HepG2 (cell line): ENCODE measurements at regions not wholly inside any gene's neighbourhood (a gene's known extent, or its start where the extent isn't known, plus 50 kb on each side); places are given as distances from the start of the nearest gene placed in this dataset.

ENCODE experiments used
- ATAC-seq: fragments of 200-7000 bp; cut with Tn5 transposase; 3 replicates; pipeline ENCODE4 v1.9.1; 2020; ENCODE audit warnings: mild to moderate bottlenecking, moderate library complexity
- BruUV-seq: library from RNA; stranded (reverse); fragments of 400-500 nt; replicated peaks from 2 replicates; lab custom pipeline; 2021; lab: Mats Ljungman, UMichigan
- CTCF ChIA-PET: fragments of 300-600 bp; formaldehyde crosslinking; extraction: SDS; loops from one replicate; lab custom pipeline; 2021; ENCODE audit warnings: low total read pairs, inconsistent platforms, low intra/inter-chr PET ratio; lab: Yijun Ruan, JAX
- POLR2A ChIA-PET: fragments of 350-600 bp; sonication (Branson Sonifier 250); formaldehyde crosslinking; loops from one replicate; lab custom pipeline; 2020; ENCODE audit warnings: antibody characterized with exemption, inconsistent platforms; lab: Yijun Ruan, JAX
- DNase-seq: peaks from one replicate; pipeline ENCODE4 v3.0.0-alpha.2; 2015; ENCODE audit warnings: low spot score
- FAIRE-seq: peaks from 3 replicates; lab custom pipeline; 2011; peaks lifted over from hg19 to GRCh38; lab: Jason Lieb, UNC
- H2AFZ ChIP-seq: one replicate; pipeline ENCODE4 v1.6.1; 2011; ENCODE audit warnings: low read length, inconsistent platforms
- H3K27ac ChIP-seq: fragments of 300-600 bp; 3 replicates; pipeline ENCODE4 v1.8.0; 2011; ENCODE audit warnings: mixed run types, mild to moderate bottlenecking, mixed read lengths, low read length, inconsistent platforms; ENCODE audit not compliant: insufficient read depth; ENCODE audit errors: extremely low read length
- H3K27me3 ChIP-seq, 2 experiments: fragments of 200-600 bp in 1 of 2; 2 replicates in 1 of 2; 3 replicates in 1 of 2; pipeline versions ENCODE4 v1.6.0 to v1.8.0; 2011; ENCODE audit warnings: low read length in 2 of 2, mild to moderate bottlenecking in 2 of 2, moderate library complexity in 2 of 2, inconsistent platforms in 1 of 2; ENCODE audit not compliant: insufficient read depth in 2 of 2, control insufficient read depth in 1 of 2
- H3K36me3 ChIP-seq, 2 experiments: fragments of 200-600 bp in 1 of 2; replicated peaks in 1 of 2; 2 replicates in 1 of 2; 3 replicates in 1 of 2; pipeline versions ENCODE4 v1.5.1 to v1.8.0; 2011; ENCODE audit warnings: low read length in 2 of 2, inconsistent platforms in 1 of 2; ENCODE audit not compliant: insufficient read depth in 2 of 2, control insufficient read depth in 1 of 2
- H3K4me1 ChIP-seq: 2 replicates; pipeline ENCODE4 v1.5.1; 2012; ENCODE audit warnings: low read length, inconsistent platforms; ENCODE audit not compliant: insufficient read depth
- H3K4me2 ChIP-seq: 2 replicates; pipeline ENCODE4 v1.6.0; 2011; ENCODE audit warnings: low read depth, low read length, inconsistent platforms
- H3K4me3 ChIP-seq, 3 experiments: fragments of 200-600 bp in 1 of 3; sonication (generic), shearing (Covaris generic) in 1 of 3; replicated peaks in 1 of 3; 2 replicates each; pipeline ENCODE4 v1.5.1; 2011 to 2016; ENCODE audit warnings: low read length in 3 of 3, inconsistent platforms in 2 of 3, low read depth in 2 of 3, mild to moderate bottlenecking in 2 of 3, control low read depth in 1 of 3, mixed read lengths in 1 of 3; ENCODE audit not compliant: insufficient read depth in 1 of 3
- H3K79me2 ChIP-seq: one replicate; pipeline ENCODE4 v1.6.1; 2011; ENCODE audit warnings: low read length, inconsistent platforms; ENCODE audit not compliant: insufficient read depth
- H3K9ac ChIP-seq: 2 replicates; pipeline ENCODE4 v1.6.0; 2011; ENCODE audit warnings: mild to moderate bottlenecking, low read depth, low read length, inconsistent platforms; ENCODE audit not compliant: insufficient read depth
- H3K9me3 ChIP-seq: 2 replicates; pipeline ENCODE4 v1.5.1; 2012; ENCODE audit warnings: mild to moderate bottlenecking, low read length
- H4K20me1 ChIP-seq: 2 replicates; pipeline ENCODE4 v1.6.0; 2011; ENCODE audit warnings: inconsistent platforms, mild to moderate bottlenecking, low read length, moderate library complexity; ENCODE audit not compliant: insufficient read depth
- HOXA9 ChIP-seq: sonication (generic); formaldehyde crosslinking; IDR thresholded peaks from 2 replicates; pipeline ENCODE4 v1.8.1; 2022; ENCODE audit warnings: missing genetic modification reagents, mild to moderate bottlenecking, moderate library complexity, borderline replicate concordance
- MYC ChIP-seq: sonication (generic); formaldehyde crosslinking; IDR thresholded peaks from 2 replicates; pipeline ENCODE4 v1.9.0; 2021; ENCODE audit warnings: missing genetic modification reagents, borderline replicate concordance
- NRL ChIP-seq: sonication (generic); formaldehyde crosslinking; IDR thresholded peaks from 2 replicates; pipeline ENCODE4 v1.5.0; 2020; ENCODE audit warnings: missing genetic modification reagents, mild to moderate bottlenecking, moderate library complexity, borderline replicate concordance
- PAF1 ChIP-seq: IDR thresholded peaks from 2 replicates; pipeline ENCODE4 v1.6.1; 2016; ENCODE audit warnings: missing genetic modification reagents, missing compliant biosample characterization
- POLR2AphosphoS2 ChIP-seq: IDR thresholded peaks from 2 replicates; pipeline ENCODE4 v1.6.1; 2011; ENCODE audit warnings: low read depth, low read length, improper control_type of control experiment
- SP5 ChIP-seq: IDR thresholded peaks from 2 replicates; pipeline ENCODE4 v1.6.1; 2016; ENCODE audit warnings: low read depth, borderline replicate concordance
- ZNF17 ChIP-seq: sonication (generic); formaldehyde crosslinking; IDR thresholded peaks from 2 replicates; pipeline ENCODE4 v1.5.0; 2020; ENCODE audit warnings: mild to moderate bottlenecking, missing genetic modification reagents
- ZNF30 ChIP-seq: sonication (generic); formaldehyde crosslinking; IDR thresholded peaks from 2 replicates; pipeline ENCODE4 v1.5.0; 2020; ENCODE audit warnings: mild to moderate bottlenecking, missing genetic modification reagents
- ZNF703 ChIP-seq: sonication (generic); formaldehyde crosslinking; IDR thresholded peaks from 2 replicates; pipeline ENCODE4 v1.5.1; 2020; ENCODE audit warnings: missing genetic modification reagents, mild to moderate bottlenecking, moderate library complexity, borderline replicate concordance
- WGBS: methylation state at CpG from one replicate; pipeline ENCODE4 v1.1.6; 2017; ENCODE audit warnings: low lambda C conversion rate; 5-methylcytosine and 5-hydroxymethylcytosine counted together
- in situ Hi-C: cut with HindIII; loops from 2 replicates; pipeline ENCODE4 v1.10.0; 2017; ENCODE audit warnings: low pct_unique_long_range_greater_than_20kb; ENCODE audit not compliant: extremely low pct_ligation_motif_present
- intact Hi-C: fragments of 100-400 bp; cut with micrococcal nuclease; formaldehyde crosslinking; loops from one replicate; pipeline ENCODE4 v1.10.0; 2022; ENCODE audit not compliant: unreplicated experiment
- TF ChIP-seq, protein P1 (sequence below): sonication (generic); formaldehyde crosslinking; conservative IDR thresholded peaks from 2 replicates; pipeline ENCODE4 v1.8.1; 2023; ENCODE audit warnings: missing genetic modification reagents
- TF ChIP-seq, protein P2 (sequence below): sonication (generic); formaldehyde crosslinking; IDR thresholded peaks from 2 replicates; pipeline ENCODE4 v1.4.0; 2020; ENCODE audit warnings: missing genetic modification reagents, borderline replicate concordance

DNA sequence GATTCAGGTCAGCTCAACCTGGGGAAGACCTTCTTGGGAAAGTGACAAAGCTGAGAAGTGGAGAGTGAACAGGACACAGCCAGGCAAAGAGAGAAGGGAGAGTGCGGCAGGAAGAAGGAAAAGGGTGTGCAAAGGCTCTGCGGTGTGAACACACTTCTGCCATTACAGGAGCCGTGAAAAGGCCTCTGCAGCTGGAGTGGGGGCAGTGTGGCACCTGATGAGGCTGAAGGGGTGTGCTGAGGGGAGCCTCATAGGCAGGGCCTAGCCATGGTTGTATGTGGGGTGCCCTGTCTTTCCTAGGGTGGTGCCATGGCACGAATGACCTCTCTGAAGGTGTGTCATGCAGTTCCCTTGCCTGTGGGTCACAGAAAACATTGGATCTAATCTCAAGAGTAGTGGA lies 347.6 kb downstream of the CYRIA start:
- no peaks in the 10 kb centered on the region for H3K4me1 ChIP-seq
- in situ Hi-C loops: no loop called here
- H4K20me1 ChIP-seq: no peaks in the 10 kb centered on the region
- no peak for ATAC-seq
- no TSS peak for BruUV-seq
- no peak overlapping the region for H3K4me2 ChIP-seq
- H2AFZ ChIP-seq: no peak overlapping the region
- H3K27ac ChIP-seq: no peak overlapping the region
- POLR2A ChIA-PET: no interaction called here
- H3K4me3 ChIP-seq: no peak overlapping the region
- no peak for FAIRE-seq
- no peaks in the 10 kb centered on the region for H3K36me3 ChIP-seq
- CTCF ChIA-PET: no interaction called here
- TF ChIP-seq SP5 (CRISPR knock-in tag): no peak
- no peak for TF ChIP-seq ZNF30 (CRISPR knock-in tag)
- TF ChIP-seq ZNF17 (CRISPR knock-in tag): no peak
- TF ChIP-seq, protein P1, sequence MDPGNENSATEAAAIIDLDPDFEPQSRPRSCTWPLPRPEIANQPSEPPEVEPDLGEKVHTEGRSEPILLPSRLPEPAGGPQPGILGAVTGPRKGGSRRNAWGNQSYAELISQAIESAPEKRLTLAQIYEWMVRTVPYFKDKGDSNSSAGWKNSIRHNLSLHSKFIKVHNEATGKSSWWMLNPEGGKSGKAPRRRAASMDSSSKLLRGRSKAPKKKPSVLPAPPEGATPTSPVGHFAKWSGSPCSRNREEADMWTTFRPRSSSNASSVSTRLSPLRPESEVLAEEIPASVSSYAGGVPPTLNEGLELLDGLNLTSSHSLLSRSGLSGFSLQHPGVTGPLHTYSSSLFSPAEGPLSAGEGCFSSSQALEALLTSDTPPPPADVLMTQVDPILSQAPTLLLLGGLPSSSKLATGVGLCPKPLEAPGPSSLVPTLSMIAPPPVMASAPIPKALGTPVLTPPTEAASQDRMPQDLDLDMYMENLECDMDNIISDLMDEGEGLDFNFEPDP (CRISPR knock-in tag): no peak
- TF ChIP-seq POLR2AphosphoS2: no peak
- TF ChIP-seq, protein P2, sequence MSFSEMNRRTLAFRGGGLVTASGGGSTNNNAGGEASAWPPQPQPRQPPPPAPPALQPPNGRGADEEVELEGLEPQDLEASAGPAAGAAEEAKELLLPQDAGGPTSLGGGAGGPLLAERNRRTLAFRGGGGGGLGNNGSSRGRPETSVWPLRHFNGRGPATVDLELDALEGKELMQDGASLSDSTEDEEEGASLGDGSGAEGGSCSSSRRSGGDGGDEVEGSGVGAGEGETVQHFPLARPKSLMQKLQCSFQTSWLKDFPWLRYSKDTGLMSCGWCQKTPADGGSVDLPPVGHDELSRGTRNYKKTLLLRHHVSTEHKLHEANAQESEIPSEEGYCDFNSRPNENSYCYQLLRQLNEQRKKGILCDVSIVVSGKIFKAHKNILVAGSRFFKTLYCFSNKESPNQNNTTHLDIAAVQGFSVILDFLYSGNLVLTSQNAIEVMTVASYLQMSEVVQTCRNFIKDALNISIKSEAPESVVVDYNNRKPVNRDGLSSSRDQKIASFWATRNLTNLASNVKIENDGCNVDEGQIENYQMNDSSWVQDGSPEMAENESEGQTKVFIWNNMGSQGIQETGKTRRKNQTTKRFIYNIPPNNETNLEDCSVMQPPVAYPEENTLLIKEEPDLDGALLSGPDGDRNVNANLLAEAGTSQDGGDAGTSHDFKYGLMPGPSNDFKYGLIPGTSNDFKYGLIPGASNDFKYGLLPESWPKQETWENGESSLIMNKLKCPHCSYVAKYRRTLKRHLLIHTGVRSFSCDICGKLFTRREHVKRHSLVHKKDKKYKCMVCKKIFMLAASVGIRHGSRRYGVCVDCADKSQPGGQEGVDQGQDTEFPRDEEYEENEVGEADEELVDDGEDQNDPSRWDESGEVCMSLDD (CRISPR knock-in tag): no peak
- TF ChIP-seq PAF1 (CRISPR knock-in tag): no peak
- no peak for TF ChIP-seq NRL (CRISPR knock-in tag)
- no peak for TF ChIP-seq MYC (CRISPR knock-in tag)
- TF ChIP-seq ZNF703 (CRISPR knock-in tag): no peak
- TF ChIP-seq HOXA9 (CRISPR knock-in tag): no peak
- no peak for DNase-seq
- intact Hi-C loops: loop anchor here (1.0 kb wide), 1 partner anchor 49 kb away; no protein-coding TSS in a partner anchor
- no peak overlapping the region for H3K9ac ChIP-seq
- no peaks in the 10 kb centered on the region for H3K9me3 ChIP-seq
- WGBS: 53% methylated on average over 4 of the region's 4 CpGs
- no peaks in the 10 kb centered on the region for H3K27me3 ChIP-seq
- H3K79me2 ChIP-seq: no peaks in the 10 kb centered on the region
